Naive thymus-derived CD4-positive, alpha-beta T cell (primary cell): ENCODE measurements at regions not wholly inside any gene's neighbourhood (a gene's known extent, or its start where the extent isn't known, plus 50 kb on each side); places are given as distances from the start of the nearest gene placed in this dataset.
"Not testable (repeated sequence)": the region's sequence is repeated elsewhere in the genome, so short reads cannot be mapped to it uniquely, and the experiment has no call there.

ENCODE experiments used
- ATAC-seq: fragments of 150-1000 bp; cut with Tn5 transposase; 2 replicates; pipeline ENCODE4 v1.10.0; 2021; ENCODE audit warnings: mild to moderate bottlenecking, moderate library complexity
- CTCF ChIA-PET: fragments of 350-600 bp; sonication (Branson Sonifier 250); formaldehyde crosslinking; loops from one replicate; lab custom pipeline; 2021; ENCODE audit warnings: antibody characterized with exemption; lab: Charles Lee
- POLR2A ChIA-PET: fragments of 350-600 bp; sonication (Branson Sonifier 250); formaldehyde crosslinking; loops from one replicate; lab custom pipeline; 2021; ENCODE audit warnings: antibody characterized with exemption, inconsistent platforms; lab: Charles Lee
- DNase-seq, 9 donors: peaks; one replicate each; pipeline versions ENCODE4 v3.0.0 to v3.0.0-alpha.2; 2020 to 2022; ENCODE audit warnings: mixed read lengths in 1 of 9
- H3K27ac ChIP-seq: one replicate; pipeline ENCODE4 v1.7.0; 2013; ENCODE audit warnings: mild to moderate bottlenecking, low read depth, low read length, moderate library complexity
- H3K27me3 ChIP-seq, 2 donors: one replicate each; pipeline ENCODE4 v1.7.0; 2013; ENCODE audit warnings: low read length in 2 of 2, mild to moderate bottlenecking in 2 of 2, moderate library complexity in 2 of 2; ENCODE audit not compliant: control insufficient read depth in 2 of 2, insufficient read depth in 2 of 2
- H3K36me3 ChIP-seq, 3 experiments: 1 replicate in 2 of 3; 2 replicates in 1 of 3; pipeline ENCODE4 v1.7.0; 2013; ENCODE audit warnings: low read length in 3 of 3, mild to moderate bottlenecking in 3 of 3, moderate library complexity in 1 of 3; ENCODE audit not compliant: insufficient read depth in 3 of 3, control insufficient read depth in 2 of 3
- H3K4me1 ChIP-seq, 2 donors: one replicate each; pipeline ENCODE4 v1.7.0; 2013; ENCODE audit warnings: low read length in 2 of 2, mild to moderate bottlenecking in 2 of 2, moderate library complexity in 1 of 2; ENCODE audit not compliant: control insufficient read depth in 2 of 2, insufficient read depth in 2 of 2
- H3K4me3 ChIP-seq: 2 replicates; pipeline ENCODE4 v1.7.0; 2013; ENCODE audit warnings: mild to moderate bottlenecking, low read length
- H3K9me3 ChIP-seq, 3 experiments: 1 replicate in 2 of 3; 2 replicates in 1 of 3; pipeline ENCODE4 v1.7.0; 2013; ENCODE audit warnings: low read length in 3 of 3; ENCODE audit not compliant: control insufficient read depth in 2 of 3
- H3K27ac Mint-ChIP-seq, 9 donors: one replicate each; pipeline ENCODE4 v1.8.0; 2020 to 2022; ENCODE audit warnings: mixed read lengths in 9 of 9, mild to moderate bottlenecking in 8 of 9, moderate library complexity in 5 of 9, inconsistent platforms in 2 of 9
- H3K27me3 Mint-ChIP-seq, 5 donors: one replicate each; pipeline ENCODE4 v1.8.0; 2021 to 2022; ENCODE audit warnings: mixed read lengths in 5 of 5, mild to moderate bottlenecking in 1 of 5
- H3K36me3 Mint-ChIP-seq, 5 donors: one replicate each; pipeline ENCODE4 v1.8.0; 2020 to 2022; ENCODE audit warnings: mixed read lengths in 5 of 5, mild to moderate bottlenecking in 3 of 5, inconsistent platforms in 1 of 5
- H3K4me1 Mint-ChIP-seq, 7 donors: one replicate each; pipeline ENCODE4 v1.8.0; 2020 to 2022; ENCODE audit warnings: mixed read lengths in 7 of 7, mild to moderate bottlenecking in 3 of 7, inconsistent platforms in 1 of 7
- H3K4me3 Mint-ChIP-seq, 10 donors: one replicate each; pipeline ENCODE4 v1.8.0; 2020 to 2022; ENCODE audit warnings: mild to moderate bottlenecking in 10 of 10, mixed read lengths in 10 of 10, moderate library complexity in 6 of 10, inconsistent platforms in 2 of 10
- H3K9me3 Mint-ChIP-seq, 11 donors: one replicate each; pipeline ENCODE4 v1.8.0; 2020 to 2022; ENCODE audit warnings: mixed read lengths in 11 of 11, mild to moderate bottlenecking in 4 of 11, inconsistent platforms in 1 of 11, moderate library complexity in 1 of 11
- intact Hi-C, 2 donors: fragments of 100-400 bp; cut with micrococcal nuclease; formaldehyde crosslinking; loops; one replicate each; pipeline ENCODE4 v1.15.1; 2023

GRCh38 chr18:24611075-24611474 is 150.6 kb downstream of the HRH4 start:
- Histone ChIP-seq H3K27ac (no peak overlapping the region), H3K4me1 (no peaks in the 10 kb centered on the region), H3K36me3 (no peaks in the 10 kb centered on the region), H3K27me3 (no peaks in the 10 kb centered on the region), H3K4me3 (no peak overlapping the region), H3K9me3 (no peaks in the 10 kb centered on the region)
- ChIA-PET POLR2A (no interaction called here), CTCF (no interaction called here)
- intact Hi-C loops = no loop called here
- H3K9me3 Mint-ChIP-seq = peaks cover 0 to 3% (median 0%) of the 10 kb centered on the region in 11 donors
- H3K4me3 Mint-ChIP-seq = no peak overlapping the region
- H3K27ac Mint-ChIP-seq = no peak overlapping the region
- no peak for DNase-seq
- H3K27me3 Mint-ChIP-seq = peaks cover 0 to 16% (median 0%) of the 10 kb centered on the region in 5 donors
- no peak for ATAC-seq
- no peaks in the 10 kb centered on the region for H3K36me3 Mint-ChIP-seq
- peaks cover 0 to 1% (median 0%) of the 10 kb centered on the region in 7 donors for H3K4me1 Mint-ChIP-seq

GRCh38 chr18:24613896-24614640 is 153.6 kb downstream of the HRH4 start:
- Histone ChIP-seq H3K9me3 (no peaks in the 10 kb centered on the region), H3K4me1 (no peaks in the 10 kb centered on the region), H3K4me3 (no peak overlapping the region), H3K27ac (no peak overlapping the region), H3K36me3 (no peaks in the 10 kb centered on the region), H3K27me3 (no peaks in the 10 kb centered on the region)
- Mint-ChIP-seq H3K27me3 (peaks cover 0 to 8% (median 0%) of the 10 kb centered on the region in 5 donors), H3K36me3 (no peaks in the 10 kb centered on the region), H3K4me1 (peaks cover 0 to 1% (median 0%) of the 10 kb centered on the region in 7 donors), H3K4me3 (no peak overlapping the region), H3K9me3 (peaks cover 0 to 6% (median 0%) of the 10 kb centered on the region in 11 donors), H3K27ac (no peak overlapping the region)
- ChIA-PET CTCF (no interaction called here), POLR2A (no interaction called here)
- DNase-seq (no peak), ATAC-seq (peak; percentile 41)
- intact Hi-C loops = no loop called here

GRCh38 chr18:24616653-24617052 is 156.2 kb downstream of the HRH4 start:
- CTCF ChIA-PET = no interaction called here

GRCh38 chr18:24624421-24624820 is 164.0 kb downstream of the HRH4 start:
- DNase-seq, H3K36me3 ChIP-seq, H3K4me1 ChIP-seq, H3K4me3 Mint-ChIP-seq, H3K36me3 Mint-ChIP-seq, CTCF ChIA-PET, POLR2A ChIA-PET, ATAC-seq, H3K4me1 Mint-ChIP-seq, H3K27ac ChIP-seq, H3K9me3 Mint-ChIP-seq, H3K4me3 ChIP-seq, H3K27me3 ChIP-seq, intact Hi-C loops, H3K9me3 ChIP-seq, H3K27ac Mint-ChIP-seq: not testable (repeated sequence)
- H3K27me3 Mint-ChIP-seq = peaks cover 0 to 18% (median 11%) of the 10 kb centered on the region in 5 donors

More at GRCh38 chr18:24616653-24617052, 156.2 kb downstream of the HRH4 start:
- POLR2A ChIA-PET = no interaction called here
- Histone ChIP-seq H3K4me1 (no peaks in the 10 kb centered on the region), H3K27me3 (no peaks in the 10 kb centered on the region), H3K9me3 (no peaks in the 10 kb centered on the region), H3K36me3 (no peaks in the 10 kb centered on the region), H3K27ac (no peak overlapping the region), H3K4me3 (no peak overlapping the region)
- H3K36me3 Mint-ChIP-seq = no peaks in the 10 kb centered on the region
- DNase-seq = no peak
- H3K9me3 Mint-ChIP-seq = peaks cover 0 to 6% (median 0%) of the 10 kb centered on the region in 11 donors
- no peak overlapping the region for H3K27ac Mint-ChIP-seq
- intact Hi-C loops = no loop called here
- H3K4me3 Mint-ChIP-seq = no peak overlapping the region
- ATAC-seq = no peak
- H3K4me1 Mint-ChIP-seq = peaks cover 0 to 1% (median 0%) of the 10 kb centered on the region in 7 donors
- peaks cover 0 to 4% (median 0%) of the 10 kb centered on the region in 5 donors for H3K27me3 Mint-ChIP-seq

GRCh38 chr18:24627644-24628315 is 167.3 kb downstream of the HRH4 start:
- ATAC-seq = no peak
- Mint-ChIP-seq H3K27me3 (peaks cover 0 to 21% (median 14%) of the 10 kb centered on the region in 5 donors), H3K4me3 (no peak overlapping the region), H3K36me3 (no peaks in the 10 kb centered on the region), H3K9me3 (peaks cover 0 to 4% (median 0%) of the 10 kb centered on the region in 11 donors), H3K4me1 (no peaks in the 10 kb centered on the region), H3K27ac (no peak overlapping the region)
- intact Hi-C loops = no loop called here
- Histone ChIP-seq H3K36me3 (no peaks in the 10 kb centered on the region), H3K27me3 (no peaks in the 10 kb centered on the region), H3K27ac (no peak overlapping the region), H3K9me3 (no peaks in the 10 kb centered on the region), H3K4me3 (no peak overlapping the region), H3K4me1 (no peaks in the 10 kb centered on the region)
- no peak for DNase-seq
- CTCF ChIA-PET = interaction anchor here (0.6 kb wide), 1 partner anchor 22 kb away, joined by 3 read pairs; no protein-coding TSS in a partner anchor
- POLR2A ChIA-PET = no interaction called here

- peaks cover 0 to 23% (median 14%) of the 10 kb centered on the region in 5 donors for H3K27me3 Mint-ChIP-seq
- Histone ChIP-seq H3K4me1 (no peaks in the 10 kb centered on the region), H3K27ac (no peak overlapping the region), H3K27me3 (no peaks in the 10 kb centered on the region), H3K9me3 (no peaks in the 10 kb centered on the region), H3K4me3 (no peak overlapping the region), H3K36me3 (no peaks in the 10 kb centered on the region)
- H3K4me1 Mint-ChIP-seq = no peaks in the 10 kb centered on the region
- no peak overlapping the region for H3K27ac Mint-ChIP-seq
- no peaks in the 10 kb centered on the region for H3K36me3 Mint-ChIP-seq
- ATAC-seq (no peak), DNase-seq (no peak)
- H3K9me3 Mint-ChIP-seq = peaks cover 0 to 4% (median 0%) of the 10 kb centered on the region in 11 donors
- H3K4me3 Mint-ChIP-seq = no peak overlapping the region
- intact Hi-C loops = no loop called here
- ChIA-PET CTCF (no interaction called here), POLR2A (no interaction called here)
These were observed 167.9 kb downstream of the HRH4 start for GRCh38 chr18:24628326-24628725.
